ENCODE measurements at regions not wholly inside any gene's neighbourhood (a gene's known extent, or its start where the extent isn't known, plus 50 kb on each side); places are given as distances from the start of the nearest gene placed in this dataset.

GRCh38 chr12:92459850-92460249 is 242.9 kb upstream of the PLEKHG7 start:
- BruUV-seq (replicated peaks), result no TSS peak
- ChIA-PET POLR2A (ENCODE audit: low non-redundant PET) (no interaction called here), CTCF (no interaction called here)
- H3K27me3 ChIP-seq (replicated peaks; ENCODE audit: insufficient read depth, low read depth, low read length, poor library complexity), result no peaks in the 10 kb centered on the region
- intact Hi-C loops (cut with micrococcal nuclease; ENCODE audit: unreplicated experiment), result no loop called here
- no peaks in the 10 kb centered on the region for H3K36me3 ChIP-seq (ENCODE audit: insufficient read depth, low read length, poor library complexity, severe bottlenecking)
- no peak for TF ChIP-seq CTCF (conservative IDR thresholded peaks at IDR 0.05; ENCODE audit: low read depth, low read length)
- H3K27ac ChIP-seq (ENCODE audit: low read depth, low read length, poor library complexity, severe bottlenecking), result no peak overlapping the region
- H3K4me3 ChIP-seq (ENCODE audit: low read depth, low read length, poor library complexity, severe bottlenecking), result no peak overlapping the region
- no peaks in the 10 kb centered on the region for H3K9me3 ChIP-seq (ENCODE audit: low read depth, low read length, poor library complexity, severe bottlenecking)
- H3K4me1 ChIP-seq (ENCODE audit: insufficient read depth, low read length, poor library complexity, severe bottlenecking), result no peaks in the 10 kb centered on the region
- DNase-seq (ENCODE audit: low spot score), result no peak

- no peak for DNase-seq (ENCODE audit: low spot score)
- ChIA-PET CTCF (no interaction called here), POLR2A (ENCODE audit: low non-redundant PET) (no interaction called here)
- Histone ChIP-seq H3K4me1 (ENCODE audit: insufficient read depth, low read length, poor library complexity, severe bottlenecking) (no peaks in the 10 kb centered on the region), H3K27ac (ENCODE audit: low read depth, low read length, poor library complexity, severe bottlenecking) (no peak overlapping the region), H3K27me3 (replicated peaks; ENCODE audit: insufficient read depth, low read depth, low read length, poor library complexity) (no peaks in the 10 kb centered on the region), H3K36me3 (ENCODE audit: insufficient read depth, low read length, poor library complexity, severe bottlenecking) (no peaks in the 10 kb centered on the region), H3K9me3 (ENCODE audit: low read depth, low read length, poor library complexity, severe bottlenecking) (no peaks in the 10 kb centered on the region), H3K4me3 (ENCODE audit: low read depth, low read length, poor library complexity, severe bottlenecking) (no peak overlapping the region)
- TF ChIP-seq EZH2 (IDR thresholded peaks at IDR 0.05; ENCODE audit: borderline replicate concordance, low read depth, low read length, poor library complexity, severe bottlenecking), result no peak
- no peak for TF ChIP-seq CTCF (conservative IDR thresholded peaks at IDR 0.05; ENCODE audit: low read depth, low read length)
- BruUV-seq (replicated peaks), result no TSS peak
- intact Hi-C loops (cut with micrococcal nuclease; ENCODE audit: unreplicated experiment), result no loop called here
Measured at GRCh38 chr12:92458996-92459395, 243.8 kb upstream of the PLEKHG7 start.

GRCh38 chr12:92457458-92458180 is 245.2 kb upstream of the PLEKHG7 start:
- CTCF ChIA-PET, result no interaction called here
- no peak overlapping the region for H3K27ac ChIP-seq (ENCODE audit: low read depth, low read length, poor library complexity, severe bottlenecking)
- no peaks in the 10 kb centered on the region for H3K9me3 ChIP-seq (ENCODE audit: low read depth, low read length, poor library complexity, severe bottlenecking)
- H3K27me3 ChIP-seq (replicated peaks; ENCODE audit: insufficient read depth, low read depth, low read length, poor library complexity), result no peaks in the 10 kb centered on the region
- H3K4me1 ChIP-seq (ENCODE audit: insufficient read depth, low read length, poor library complexity, severe bottlenecking), result no peaks in the 10 kb centered on the region
- POLR2A ChIA-PET (ENCODE audit: low non-redundant PET), result no interaction called here
- intact Hi-C loops (cut with micrococcal nuclease; ENCODE audit: unreplicated experiment), result no loop called here
- no peak overlapping the region for H3K4me3 ChIP-seq (ENCODE audit: low read depth, low read length, poor library complexity, severe bottlenecking)
- H3K36me3 ChIP-seq (ENCODE audit: insufficient read depth, low read length, poor library complexity, severe bottlenecking), result no peaks in the 10 kb centered on the region
- BruUV-seq (replicated peaks), result no TSS peak
- no peak for TF ChIP-seq CTCF (conservative IDR thresholded peaks at IDR 0.05; ENCODE audit: low read depth, low read length)
- TF ChIP-seq EZH2 (IDR thresholded peaks at IDR 0.05; ENCODE audit: borderline replicate concordance, low read depth, low read length, poor library complexity, severe bottlenecking), result no peak
- no peak for DNase-seq (ENCODE audit: low spot score)

All from A673 (cell line).